ENCODE measurements at regions not wholly inside any gene's neighbourhood (a gene's known extent, or its start where the extent isn't known, plus 50 kb on each side); places are given as distances from the start of the nearest gene placed in this dataset.
"Not testable (repeated sequence)": the region's sequence is repeated elsewhere in the genome, so short reads cannot be mapped to it uniquely, and the experiment has no call there.

- not testable (repeated sequence) for FAIRE-seq; H3K27me3 ChIP-seq (ENCODE audit: control insufficient read depth in 3 of 3, insufficient read depth in 3 of 3, low read length in 3 of 3)
- WGBS, 3 donors = 55 to 67% (median 59%) methylated on average over 5 of the region's 5 CpGs
These were observed 75.4 kb upstream of the LPCAT1 start for GRCh38 chr5:1598950-1599737.

GRCh38 chr5:1597093-1597473 is 73.3 kb upstream of the LPCAT1 start:
- not testable (repeated sequence) for H3K4me1 ChIP-seq (ENCODE audit: control insufficient read depth in 3 of 3, insufficient read depth in 2 of 3, low read depth in 1 of 3, low read length in 2 of 3); H3K36me3 ChIP-seq (ENCODE audit: control insufficient read depth in 3 of 3, insufficient read depth in 2 of 3, low read depth in 1 of 3, low read length in 3 of 3); H3K4me3 ChIP-seq (ENCODE audit: low read depth in 1 of 3, low read length in 3 of 3); H3K27me3 ChIP-seq (ENCODE audit: control insufficient read depth in 3 of 3, insufficient read depth in 3 of 3, low read length in 3 of 3); DNase-seq; H3K27ac ChIP-seq (ENCODE audit: low read depth in 1 of 3, low read length in 2 of 3); FAIRE-seq; H3K9me3 ChIP-seq (ENCODE audit: control insufficient read depth in 2 of 2, insufficient read depth in 1 of 2, low read depth in 1 of 2, low read length in 1 of 2)
- 61 to 82% (median 76%) methylated on average over 3 of the region's 3 CpGs for WGBS, 3 donors

More at GRCh38 chr5:1598950-1599737, 75.4 kb upstream of the LPCAT1 start:
- not testable (repeated sequence) for H3K9me3 ChIP-seq (ENCODE audit: control insufficient read depth in 2 of 2, insufficient read depth in 1 of 2, low read depth in 1 of 2, low read length in 1 of 2); H3K4me1 ChIP-seq (ENCODE audit: control insufficient read depth in 3 of 3, insufficient read depth in 2 of 3, low read depth in 1 of 3, low read length in 2 of 3); H3K36me3 ChIP-seq (ENCODE audit: control insufficient read depth in 3 of 3, insufficient read depth in 2 of 3, low read depth in 1 of 3, low read length in 3 of 3); H3K27ac ChIP-seq (ENCODE audit: low read depth in 1 of 3, low read length in 2 of 3); H3K4me3 ChIP-seq (ENCODE audit: low read depth in 1 of 3, low read length in 3 of 3)
- DNase-seq = peak; percentile 30 to 42

- not testable (repeated sequence) for H3K27ac ChIP-seq (ENCODE audit: low read depth in 1 of 3, low read length in 2 of 3); DNase-seq; H3K4me3 ChIP-seq (ENCODE audit: low read depth in 1 of 3, low read length in 3 of 3); H3K27me3 ChIP-seq (ENCODE audit: control insufficient read depth in 3 of 3, insufficient read depth in 3 of 3, low read length in 3 of 3); H3K9me3 ChIP-seq (ENCODE audit: control insufficient read depth in 2 of 2, insufficient read depth in 1 of 2, low read depth in 1 of 2, low read length in 1 of 2); FAIRE-seq; H3K4me1 ChIP-seq (ENCODE audit: control insufficient read depth in 3 of 3, insufficient read depth in 2 of 3, low read depth in 1 of 3, low read length in 2 of 3); H3K36me3 ChIP-seq (ENCODE audit: control insufficient read depth in 3 of 3, insufficient read depth in 2 of 3, low read depth in 1 of 3, low read length in 3 of 3)
- 68 to 99% (median 80%) methylated on average over 4 to 7 of the region's 8 CpGs for WGBS, 3 donors
These were observed 72.8 kb upstream of the LPCAT1 start for GRCh38 chr5:1596462-1597092.

- FAIRE-seq (no peak), DNase-seq (peak; percentile 73 to 89)
- H3K4me1 ChIP-seq (ENCODE audit: control insufficient read depth in 3 of 3, insufficient read depth in 2 of 3, low read depth in 1 of 3, low read length in 2 of 3) = peaks cover 0 to 3% (median 0%) of the 10 kb centered on the region in 3 donors
- no peaks in the 10 kb centered on the region for H3K9me3 ChIP-seq (ENCODE audit: control insufficient read depth in 2 of 2, insufficient read depth in 1 of 2, low read depth in 1 of 2, low read length in 1 of 2)
- H3K4me3 ChIP-seq (ENCODE audit: low read depth in 1 of 3, low read length in 3 of 3) = peak overlapping the region; percentile 36 to 73 (median 72)
- WGBS, 3 donors = 7 to 15% (median 9%) methylated on average over 77 to 78 of the region's 78 CpGs
- peaks cover 0 to 6% (median 0%) of the 10 kb centered on the region in 3 donors for H3K36me3 ChIP-seq (ENCODE audit: control insufficient read depth in 3 of 3, insufficient read depth in 2 of 3, low read depth in 1 of 3, low read length in 3 of 3)
- no peaks in the 10 kb centered on the region for H3K27me3 ChIP-seq (ENCODE audit: control insufficient read depth in 3 of 3, insufficient read depth in 3 of 3, low read length in 3 of 3)
- H3K27ac ChIP-seq (ENCODE audit: low read depth in 1 of 3, low read length in 2 of 3) = peak overlapping the region; percentile 27 to 81 (median 33)
These were observed 70.8 kb upstream of the LPCAT1 start for GRCh38 chr5:1594357-1595106.

- DNase-seq = peak; percentile 13 to 51
- Histone ChIP-seq H3K4me1 (ENCODE audit: control insufficient read depth in 3 of 3, insufficient read depth in 2 of 3, low read depth in 1 of 3, low read length in 2 of 3) (peaks cover 0 to 3% (median 0%) of the 10 kb centered on the region in 3 donors), H3K27ac (ENCODE audit: low read depth in 1 of 3, low read length in 2 of 3) (peak overlapping the region in 2 of 3 donors; percentile 27 to 81), H3K27me3 (ENCODE audit: control insufficient read depth in 3 of 3, insufficient read depth in 3 of 3, low read length in 3 of 3) (no peaks in the 10 kb centered on the region), H3K36me3 (ENCODE audit: control insufficient read depth in 3 of 3, insufficient read depth in 2 of 3, low read depth in 1 of 3, low read length in 3 of 3) (peaks cover 0 to 8% (median 0%) of the 10 kb centered on the region in 3 donors), H3K4me3 (ENCODE audit: low read depth in 1 of 3, low read length in 3 of 3) (peak overlapping the region; percentile 36 to 73 (median 72)), H3K9me3 (ENCODE audit: control insufficient read depth in 2 of 2, insufficient read depth in 1 of 2, low read depth in 1 of 2, low read length in 1 of 2) (no peaks in the 10 kb centered on the region)
- 11 to 16% (median 13%) methylated on average over 24 to 32 of the region's 32 CpGs for WGBS, 3 donors
- FAIRE-seq = no peak
These were observed 70.2 kb upstream of the LPCAT1 start for GRCh38 chr5:1593903-1594356.

- H3K9me3 ChIP-seq (ENCODE audit: control insufficient read depth in 2 of 2, insufficient read depth in 1 of 2, low read depth in 1 of 2, low read length in 1 of 2); H3K4me1 ChIP-seq (ENCODE audit: control insufficient read depth in 3 of 3, insufficient read depth in 2 of 3, low read depth in 1 of 3, low read length in 2 of 3); FAIRE-seq; DNase-seq; H3K27me3 ChIP-seq (ENCODE audit: control insufficient read depth in 3 of 3, insufficient read depth in 3 of 3, low read length in 3 of 3); H3K4me3 ChIP-seq (ENCODE audit: low read depth in 1 of 3, low read length in 3 of 3); H3K27ac ChIP-seq (ENCODE audit: low read depth in 1 of 3, low read length in 2 of 3): not testable (repeated sequence)
- 93 to 94% (median 94%) methylated on average over 17 of the region's 17 CpGs for WGBS, 3 donors
- H3K36me3 ChIP-seq (ENCODE audit: control insufficient read depth in 3 of 3, insufficient read depth in 2 of 3, low read depth in 1 of 3, low read length in 3 of 3) = peaks cover 0 to 33% (median 4%) of the 10 kb centered on the region in 3 donors
These were observed 64.4 kb upstream of the LPCAT1 start for GRCh38 chr5:1588071-1588694.

GRCh38 chr5:1583081-1583875 is 59.5 kb upstream of the LPCAT1 start:
- not testable (repeated sequence) for FAIRE-seq; H3K27me3 ChIP-seq (ENCODE audit: control insufficient read depth in 3 of 3, insufficient read depth in 3 of 3, low read length in 3 of 3); H3K4me3 ChIP-seq (ENCODE audit: low read depth in 1 of 3, low read length in 3 of 3); H3K4me1 ChIP-seq (ENCODE audit: control insufficient read depth in 3 of 3, insufficient read depth in 2 of 3, low read depth in 1 of 3, low read length in 2 of 3); H3K9me3 ChIP-seq (ENCODE audit: control insufficient read depth in 2 of 2, insufficient read depth in 1 of 2, low read depth in 1 of 2, low read length in 1 of 2); DNase-seq; H3K27ac ChIP-seq (ENCODE audit: low read depth in 1 of 3, low read length in 2 of 3)
- WGBS, 3 donors = 90 to 95% (median 93%) methylated on average over 15 of the region's 15 CpGs
- H3K36me3 ChIP-seq (ENCODE audit: control insufficient read depth in 3 of 3, insufficient read depth in 2 of 3, low read depth in 1 of 3, low read length in 3 of 3) = peaks cover 0 to 20% (median 6%) of the 10 kb centered on the region in 3 donors
